OCI-LY7 (cell line): ENCODE measurements at regions not wholly inside any gene's neighbourhood (a gene's known extent, or its start where the extent isn't known, plus 50 kb on each side); places are given as distances from the start of the nearest gene placed in this dataset.

Source experiments
- BruUV-seq: library from RNA; stranded (reverse); fragments of 400-500 nt; replicated peaks from 2 replicates; lab custom pipeline; 2021; lab: Mats Ljungman, UMichigan
- CTCF ChIA-PET: fragments of 300-600 bp; sonication (Branson Sonifier 250); formaldehyde crosslinking; loops from one replicate; lab custom pipeline; 2022; ENCODE audit warnings: antibody characterized with exemption; ENCODE audit not compliant: unreplicated experiment; lab: Charles Lee
- POLR2A ChIA-PET: fragments of 300-600 bp; sonication (Branson Sonifier 250); formaldehyde crosslinking; loops from one replicate; lab custom pipeline; 2022; ENCODE audit warnings: antibody characterized with exemption; lab: Charles Lee
- DNase-seq: peaks from one replicate; pipeline ENCODE4 v3.0.0-alpha.2; 2015; ENCODE audit warnings: low spot score
- H2AFZ ChIP-seq: fragments of 200-600 bp; sonication (generic), shearing (Covaris generic); 2 replicates; pipeline ENCODE4 v1.6.1; 2014; ENCODE audit warnings: mild to moderate bottlenecking, antibody characterized with exemption, low read length, moderate library complexity
- H3K27ac ChIP-seq: fragments of 200-600 bp; sonication (generic); 2 replicates; pipeline ENCODE4 v1.5.1; 2014; ENCODE audit warnings: mixed run types, low read depth, mild to moderate bottlenecking, moderate library complexity, low read length, inconsistent platforms; ENCODE audit not compliant: poor library complexity, severe bottlenecking
- H3K36me3 ChIP-seq: fragments of 200-600 bp; sonication (generic); 2 replicates; pipeline ENCODE4 v1.6.1; 2014; ENCODE audit warnings: mild to moderate bottlenecking, antibody characterized with exemption, low read length, moderate library complexity, mixed read lengths; ENCODE audit not compliant: insufficient read depth
- H3K4me1 ChIP-seq: fragments of 200-600 bp; sonication (generic); 2 replicates; pipeline ENCODE4 v1.5.1; 2014; ENCODE audit warnings: mild to moderate bottlenecking, low read length; ENCODE audit not compliant: insufficient read depth, poor library complexity, severe bottlenecking
- H3K4me2 ChIP-seq: fragments of 200-600 bp; sonication (generic); 2 replicates; pipeline ENCODE4 v1.6.1; 2014; ENCODE audit warnings: mild to moderate bottlenecking, low read length
- H3K4me3 ChIP-seq: fragments of 200-600 bp; sonication (generic); 2 replicates; pipeline ENCODE4 v1.5.1; 2014; ENCODE audit warnings: mild to moderate bottlenecking, low read depth, low read length; ENCODE audit not compliant: poor library complexity, severe bottlenecking
- H3K79me2 ChIP-seq: fragments of 200-600 bp; sonication (generic); 2 replicates; pipeline ENCODE4 v1.6.1; 2016; ENCODE audit warnings: low read depth, mild to moderate bottlenecking, low read length, moderate library complexity, mixed read lengths; ENCODE audit not compliant: insufficient read depth
- H3K9me2 ChIP-seq: fragments of 200-600 bp; sonication (generic); 2 replicates; pipeline ENCODE4 v1.6.1; 2016; ENCODE audit warnings: mild to moderate bottlenecking, low read length, mixed read lengths; ENCODE audit not compliant: insufficient read depth
- H3K9me3 ChIP-seq: fragments of 200-600 bp; sonication (generic); 2 replicates; pipeline ENCODE4 v1.6.1; 2014; ENCODE audit warnings: mild to moderate bottlenecking, mixed run types, low read length, mixed read lengths
- H4K20me1 ChIP-seq: fragments of 200-600 bp; sonication (generic); 2 replicates; pipeline ENCODE4 v1.6.1; 2014; ENCODE audit warnings: mild to moderate bottlenecking, antibody characterized with exemption, low read length, moderate library complexity, mixed read lengths; ENCODE audit not compliant: insufficient read depth
- CTCF ChIP-seq: fragments of 200-600 bp; sonication (generic); conservative IDR thresholded peaks from 2 replicates; pipeline ENCODE4 v1.5.1; 2014; ENCODE audit warnings: mild to moderate bottlenecking, antibody characterized with exemption, low read length, moderate library complexity, mixed read lengths
- EZH2phosphoT487 ChIP-seq: fragments of 200-600 bp; sonication (generic); IDR thresholded peaks from 2 replicates; pipeline ENCODE4 v1.6.1; 2018; ENCODE audit warnings: low read depth, borderline replicate concordance, mild to moderate bottlenecking, mixed run types, antibody characterized with exemption, low read length, moderate library complexity, mixed read lengths
- intact Hi-C: fragments of 100-400 bp; cut with micrococcal nuclease; formaldehyde crosslinking; loops from one replicate; pipeline ENCODE4 v1.10.0; 2022; ENCODE audit not compliant: unreplicated experiment

- no peak overlapping the region for H3K4me2 ChIP-seq
- POLR2A ChIA-PET = no interaction called here
- H3K9me2 ChIP-seq = no peaks in the 10 kb centered on the region
Observed at GRCh38 chr5:173477345-173478040, 139.0 kb downstream of the BOD1 start.

GRCh38 chr5:173475780-173476179, 140.7 kb downstream of the BOD1 start:
- Histone ChIP-seq H4K20me1 (no peaks in the 10 kb centered on the region), H3K9me3 (no peaks in the 10 kb centered on the region), H3K79me2 (no peaks in the 10 kb centered on the region), H3K27ac (no peak overlapping the region), H3K9me2 (no peaks in the 10 kb centered on the region), H3K4me2 (no peak overlapping the region), H3K4me1 (no peaks in the 10 kb centered on the region), H3K36me3 (no peaks in the 10 kb centered on the region), H3K4me3 (no peak overlapping the region), H2AFZ (no peak overlapping the region)
- no TSS peak for BruUV-seq
- no peak for TF ChIP-seq CTCF
- no peak for TF ChIP-seq EZH2phosphoT487
- no peak for DNase-seq
- intact Hi-C loops = no loop called here
- POLR2A ChIA-PET = interaction anchor here (0.7 kb wide), 2 partner anchors 46 to 54 kb away, joined by 3 read pairs; no protein-coding TSS in a partner anchor
- CTCF ChIA-PET = no interaction called here

More at GRCh38 chr5:173477345-173478040, 139.0 kb downstream of the BOD1 start:
- Histone ChIP-seq H3K27ac (no peak overlapping the region), H2AFZ (no peak overlapping the region), H3K4me1 (no peaks in the 10 kb centered on the region), H4K20me1 (no peaks in the 10 kb centered on the region), H3K79me2 (no peaks in the 10 kb centered on the region), H3K36me3 (no peaks in the 10 kb centered on the region), H3K9me3 (no peaks in the 10 kb centered on the region), H3K4me3 (no peak overlapping the region)
- DNase-seq = no peak
- intact Hi-C loops = no loop called here
- CTCF ChIA-PET = no interaction called here
- TF ChIP-seq CTCF = no peak
- no peak for TF ChIP-seq EZH2phosphoT487
- BruUV-seq = no TSS peak

GRCh38 chr5:173474881-173475287, 141.6 kb downstream of the BOD1 start:
- POLR2A ChIA-PET = interaction anchor here (0.6 to 0.7 kb wide), 2 partner anchors 45 to 927 kb away, joined by 3 to 4 read pairs; no protein-coding TSS in a partner anchor
- H3K27ac ChIP-seq = no peak overlapping the region
- CTCF ChIA-PET = no interaction called here
- no peak overlapping the region for H3K4me3 ChIP-seq
- TF ChIP-seq EZH2phosphoT487 = no peak
- TF ChIP-seq CTCF = no peak
- intact Hi-C loops = no loop called here
- no TSS peak for BruUV-seq
- H3K9me2 ChIP-seq = no peaks in the 10 kb centered on the region
- no peaks in the 10 kb centered on the region for H3K4me1 ChIP-seq
- no peak for DNase-seq
- H3K9me3 ChIP-seq = no peaks in the 10 kb centered on the region
- no peak overlapping the region for H3K4me2 ChIP-seq
- no peak overlapping the region for H2AFZ ChIP-seq
- no peaks in the 10 kb centered on the region for H3K79me2 ChIP-seq
- H4K20me1 ChIP-seq = no peaks in the 10 kb centered on the region
- no peaks in the 10 kb centered on the region for H3K36me3 ChIP-seq
